GM21526 (cell line): ENCODE measurements at regions not wholly inside any gene's neighbourhood (a gene's known extent, or its start where the extent isn't known, plus 50 kb on each side); places are given as distances from the start of the nearest gene placed in this dataset.

Experiments
- ATAC-seq: cut with Tn5 transposase; IDR thresholded peaks from one replicate; pipeline ENCODE4 v1.9.1; 2021; ENCODE audit warnings: moderate library complexity; ENCODE audit not compliant: unreplicated experiment, low FRiP score

- ATAC-seq: no peak
These were observed 1239.2 kb downstream of the FAM181B start for GRCh38 chr11:81494431-81494830.

GRCh38 chr11:81492923-81493445, 1240.7 kb downstream of the FAM181B start:
- ATAC-seq: no peak

- ATAC-seq: no peak
These were observed 1246.6 kb downstream of the FAM181B start for GRCh38 chr11:81487109-81487508.

GRCh38 chr11:81484196-81484595, 1249.5 kb downstream of the FAM181B start:
- ATAC-seq: no peak

GRCh38 chr11:81477277-81477676, 1256.4 kb downstream of the FAM181B start:
- no peak for ATAC-seq

- ATAC-seq: no peak
These were observed 1257.3 kb downstream of the FAM181B start for GRCh38 chr11:81476345-81476744.

GRCh38 chr11:81472646-81473045, 1261.0 kb downstream of the FAM181B start:
- no peak for ATAC-seq

- no peak for ATAC-seq
These were observed 1263.2 kb downstream of the FAM181B start for GRCh38 chr11:81470446-81470845.

GRCh38 chr11:81459766-81460306, 1273.8 kb downstream of the FAM181B start:
- ATAC-seq: no peak

- no peak for ATAC-seq
These were observed 1284.0 kb downstream of the FAM181B start for GRCh38 chr11:81449588-81450156.

GRCh38 chr11:81444297-81444696, 1289.4 kb downstream of the FAM181B start:
- ATAC-seq: no peak

- no peak for ATAC-seq
These were observed 1301.3 kb downstream of the FAM181B start for GRCh38 chr11:81432333-81432732.

- ATAC-seq: no peak
These were observed 1308.8 kb downstream of the FAM181B start for GRCh38 chr11:81424822-81425221.

GRCh38 chr11:81422402-81422801, 1311.3 kb downstream of the FAM181B start:
- ATAC-seq: no peak

- ATAC-seq: no peak
These were observed 1312.3 kb downstream of the FAM181B start for GRCh38 chr11:81421251-81421860.

GRCh38 chr11:81420668-81421250, 1312.9 kb downstream of the FAM181B start:
- no peak for ATAC-seq

GRCh38 chr11:81397316-81397715, 1336.3 kb downstream of the FAM181B start:
- ATAC-seq: no peak

GRCh38 chr11:81394311-81394710, 1339.4 kb downstream of the FAM181B start:
- no peak for ATAC-seq

GRCh38 chr11:81388326-81388725, 1345.3 kb downstream of the FAM181B start:
- ATAC-seq: no peak

GRCh38 chr11:81380395-81380794, 1353.3 kb downstream of the FAM181B start:
- no peak for ATAC-seq

- no peak for ATAC-seq
These were observed 1356.2 kb downstream of the FAM181B start for GRCh38 chr11:81377418-81377817.

- ATAC-seq: no peak
These were observed 1359.7 kb downstream of the FAM181B start for GRCh38 chr11:81373986-81374385.
